Hypothalamus (tissue), 51 donors: ENCODE measurements at regions not wholly inside any gene's neighbourhood (a gene's known extent, or its start where the extent isn't known, plus 50 kb on each side); places are given as distances from the start of the nearest gene placed in this dataset.
"Not testable (repeated sequence)": the region's sequence is repeated elsewhere in the genome, so short reads cannot be mapped to it uniquely, and the experiment has no call there.

Experiments used
- DNase-seq, 51 donors: peaks; one replicate each; lab custom pipeline; 2025; lab: John Stamatoyannopoulos, UW

- no peak for DNase-seq
Observed at GRCh38 chr2:595831-596592, 81.2 kb downstream of the TMEM18 start.

- DNase-seq: no peak
Observed at GRCh38 chr2:595141-595815, 81.9 kb downstream of the TMEM18 start.

- no peak for DNase-seq
Observed at GRCh38 chr2:594297-594949, 82.8 kb downstream of the TMEM18 start.

DNA sequence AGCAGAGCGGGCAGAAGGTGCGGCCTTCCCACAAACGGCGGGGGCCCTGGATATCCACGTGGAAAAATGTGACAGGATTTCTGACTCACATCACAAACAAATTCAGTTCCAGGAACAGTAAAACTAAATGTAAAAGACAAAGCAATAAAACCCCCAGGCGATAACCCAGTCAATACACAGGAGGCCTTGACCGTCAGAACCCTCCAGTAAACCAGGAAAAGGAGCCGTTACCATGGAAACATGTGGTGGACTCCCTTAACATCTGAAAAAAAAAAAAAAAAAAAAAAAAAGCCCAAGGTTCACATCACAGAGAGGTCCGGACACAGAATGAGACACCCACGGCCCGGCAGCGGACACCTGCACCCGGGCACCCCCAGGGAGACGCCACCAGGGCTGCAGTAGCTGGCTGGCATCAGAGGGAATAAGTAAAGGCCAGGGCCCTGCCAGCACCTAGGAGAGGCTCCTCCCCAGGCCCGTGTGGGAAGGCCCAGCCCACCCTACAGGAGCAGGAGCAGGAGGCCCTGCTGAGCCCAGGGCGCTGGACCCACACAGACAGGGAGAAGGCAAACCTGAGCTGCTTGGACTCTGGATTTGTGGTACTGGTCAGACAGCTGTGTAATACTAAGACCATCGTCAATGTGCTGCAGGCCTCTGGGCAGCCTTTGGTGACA lies 83.7 kb downstream of the TMEM18 start:
- DNase-seq: no peak

- no peak for DNase-seq
Observed at GRCh38 chr2:592737-593136, 84.5 kb downstream of the TMEM18 start.

- DNase-seq: no peak
Observed at GRCh38 chr2:590214-591175, 86.7 kb downstream of the TMEM18 start.

DNA sequence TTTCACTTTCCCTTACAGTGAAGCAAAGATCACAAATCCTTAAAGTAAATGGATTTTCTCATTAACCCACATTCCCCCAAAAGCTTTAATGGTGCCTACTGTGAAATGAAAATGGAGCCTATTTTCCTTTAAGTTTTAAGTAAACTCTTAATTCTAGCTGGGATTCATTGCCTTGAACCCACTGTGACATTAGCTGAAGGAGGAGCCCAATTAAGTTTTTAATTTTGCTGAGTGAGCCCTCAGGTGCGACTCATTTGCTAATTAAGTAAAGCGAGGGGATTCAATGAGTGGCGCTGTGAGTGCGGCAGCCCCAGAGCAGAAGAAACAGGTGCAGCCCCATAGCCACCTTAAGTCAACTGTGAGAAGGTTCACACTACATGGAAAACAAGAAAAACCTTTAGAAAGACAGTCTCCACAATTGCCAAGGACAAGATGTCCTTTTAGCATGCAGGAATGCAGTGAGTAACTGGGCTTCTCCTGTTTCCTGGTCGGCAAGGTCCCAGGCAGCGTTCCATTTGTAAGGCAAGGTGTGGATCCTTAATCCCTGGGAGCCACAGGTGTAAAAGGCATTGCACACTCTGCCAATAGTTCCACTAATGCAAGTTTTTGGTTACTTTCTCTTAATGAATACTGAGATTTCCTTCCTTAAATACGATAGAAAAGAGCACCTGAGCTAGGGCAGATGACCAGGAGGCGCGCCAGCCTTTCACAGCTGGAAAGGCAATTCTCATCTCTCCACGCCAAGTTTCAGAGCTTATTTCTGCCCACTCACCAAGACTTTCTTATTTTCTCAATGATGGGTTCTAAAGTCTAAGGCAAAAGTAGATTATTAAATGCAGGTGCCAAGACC lies 87.7 kb downstream of the TMEM18 start:
- DNase-seq: no peak

DNA sequence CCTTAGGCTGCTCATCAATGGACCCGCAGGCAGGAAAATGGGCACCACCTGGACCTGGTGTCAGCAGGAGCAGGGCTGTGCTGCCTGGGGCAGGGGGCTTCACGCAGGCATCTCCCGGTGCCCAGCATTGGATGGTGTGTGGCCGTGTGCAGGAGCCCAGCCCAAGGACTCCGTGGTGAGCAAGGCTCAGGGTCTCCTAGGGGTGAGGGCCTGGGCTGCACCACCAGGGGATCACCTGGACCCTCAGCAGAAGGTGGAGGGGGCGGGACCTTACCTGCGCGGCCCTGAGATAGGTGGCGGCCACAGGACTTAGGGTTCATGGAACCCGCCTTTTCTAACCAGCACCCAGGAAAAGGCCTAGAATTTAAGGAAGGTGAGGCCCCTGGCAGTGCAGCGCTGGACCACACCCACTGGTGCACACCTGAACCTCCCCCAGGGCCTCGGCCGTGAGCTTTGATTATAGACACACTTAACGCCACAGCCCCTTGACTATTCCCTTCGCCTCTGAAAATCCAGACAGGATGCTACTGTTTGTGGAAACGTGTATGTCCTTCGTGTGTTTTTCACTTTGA lies 89.0 kb downstream of the TMEM18 start:
- DNase-seq: no peak

DNA sequence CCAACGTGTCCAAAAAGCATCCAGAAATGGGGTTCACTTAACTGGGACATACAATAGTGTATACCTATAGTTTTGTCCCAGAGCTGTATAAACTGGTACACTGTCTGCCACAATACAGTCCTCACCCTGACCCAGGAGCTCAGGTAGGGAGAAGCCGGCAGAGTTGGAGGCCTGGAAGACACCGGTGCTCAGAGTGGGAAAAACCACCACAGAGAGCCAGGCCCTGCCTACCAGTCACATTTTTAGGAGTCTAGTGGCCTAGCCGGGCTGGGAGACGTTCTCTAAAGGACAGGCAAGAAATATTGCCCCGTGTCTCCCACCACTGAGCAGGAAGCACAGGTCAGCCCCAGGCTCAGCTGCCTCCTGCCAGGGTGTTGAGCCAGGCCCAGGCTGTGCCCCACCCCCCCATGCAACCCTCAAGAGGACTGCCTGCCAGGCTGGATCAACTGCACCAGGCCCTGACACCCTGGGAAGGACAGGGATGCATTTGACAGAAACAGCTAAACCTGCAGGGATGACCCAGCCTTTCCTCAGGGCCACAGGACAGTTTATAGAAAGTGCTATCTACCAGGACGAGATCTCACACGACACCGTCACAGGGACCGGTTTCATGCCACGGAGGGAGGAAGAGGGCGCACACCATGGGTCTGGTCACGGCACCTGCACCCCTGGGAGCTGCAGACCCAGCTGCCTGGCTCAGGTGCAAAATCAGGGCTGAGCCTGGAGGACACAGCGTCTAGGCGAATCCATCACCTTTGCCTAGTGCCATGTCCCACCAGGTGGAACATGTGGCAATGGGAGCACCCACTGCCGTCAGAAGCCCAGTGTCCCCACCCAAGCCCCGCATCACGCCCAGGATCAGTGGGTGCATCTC lies 89.9 kb downstream of the TMEM18 start:
- DNase-seq: no peak

DNA sequence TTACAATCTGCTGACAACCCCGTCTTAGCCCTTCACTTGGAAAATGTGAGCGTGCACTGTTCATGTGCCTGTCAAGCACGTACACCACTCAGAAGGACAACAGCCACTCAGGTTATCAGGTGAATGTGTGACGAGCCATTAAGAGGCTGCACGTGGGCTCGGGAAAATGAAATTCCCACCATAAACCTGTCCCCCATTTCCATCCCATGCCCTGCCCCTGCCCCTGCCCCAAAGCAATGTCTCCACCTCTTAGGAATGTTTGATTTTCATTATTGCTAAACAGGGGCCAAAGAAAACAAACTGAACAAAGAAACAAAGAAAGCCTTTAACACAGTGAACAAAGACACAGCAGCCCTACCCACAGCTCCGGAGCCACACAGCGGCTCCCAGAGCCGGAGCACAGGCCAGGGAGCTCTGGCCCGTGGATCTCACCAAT lies 90.5 kb downstream of the TMEM18 start:
- peak in 3 of 51 donors; percentile 6 to 24 (median 10) for DNase-seq

DNA sequence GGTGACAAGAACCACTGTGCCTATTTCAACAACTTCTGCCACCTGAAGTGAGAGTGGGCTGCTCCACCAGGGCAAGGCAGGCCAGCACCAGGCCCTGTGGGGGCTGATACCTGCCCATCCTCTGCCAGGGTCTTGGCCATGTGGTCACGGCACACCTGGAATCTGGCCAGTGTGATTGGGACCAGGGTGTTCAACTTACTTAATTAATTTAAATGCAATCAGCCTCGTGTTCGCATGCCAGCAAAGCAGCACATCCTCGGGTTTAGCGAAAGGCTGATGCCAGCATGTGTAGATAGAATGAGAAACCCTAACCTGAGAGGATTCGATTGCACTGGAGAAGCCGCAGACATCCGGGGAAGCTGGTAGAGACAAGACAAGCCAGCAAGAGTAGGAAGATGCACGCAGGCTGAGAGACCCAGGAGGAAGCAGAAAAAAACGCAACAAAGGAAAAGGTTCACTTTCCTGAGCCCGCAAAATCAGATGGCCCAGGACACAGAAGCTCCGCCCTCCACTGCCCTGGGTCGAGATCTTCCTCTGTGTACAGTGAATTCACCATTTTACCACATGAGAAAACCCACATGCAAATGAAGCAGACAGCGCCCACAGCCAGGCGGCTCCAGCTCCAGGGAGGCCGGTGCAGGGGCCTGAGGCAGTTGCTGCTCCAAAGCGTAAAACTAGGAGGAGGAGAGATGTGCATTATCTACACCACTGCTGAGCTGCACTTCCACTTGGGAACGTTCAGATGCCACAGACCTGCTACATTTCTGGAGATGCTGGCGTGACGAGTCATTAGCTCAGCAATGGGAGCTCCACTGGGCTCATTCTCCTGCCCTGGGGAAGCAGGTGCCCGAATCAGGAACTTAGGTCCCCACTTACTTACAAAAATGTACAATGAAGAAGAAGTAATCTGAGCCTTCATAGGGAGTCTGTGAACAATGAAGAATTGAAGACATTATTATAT lies 92.1 kb downstream of the TMEM18 start:
- no peak for DNase-seq

- DNase-seq: no peak
Observed at GRCh38 chr2:583666-584065, 93.5 kb downstream of the TMEM18 start.

GRCh38 chr2:582792-583528 lies 94.2 kb downstream of the TMEM18 start:
- no peak for DNase-seq

GRCh38 chr2:582289-582688 lies 94.9 kb downstream of the TMEM18 start:
- DNase-seq: not testable (repeated sequence)

DNA sequence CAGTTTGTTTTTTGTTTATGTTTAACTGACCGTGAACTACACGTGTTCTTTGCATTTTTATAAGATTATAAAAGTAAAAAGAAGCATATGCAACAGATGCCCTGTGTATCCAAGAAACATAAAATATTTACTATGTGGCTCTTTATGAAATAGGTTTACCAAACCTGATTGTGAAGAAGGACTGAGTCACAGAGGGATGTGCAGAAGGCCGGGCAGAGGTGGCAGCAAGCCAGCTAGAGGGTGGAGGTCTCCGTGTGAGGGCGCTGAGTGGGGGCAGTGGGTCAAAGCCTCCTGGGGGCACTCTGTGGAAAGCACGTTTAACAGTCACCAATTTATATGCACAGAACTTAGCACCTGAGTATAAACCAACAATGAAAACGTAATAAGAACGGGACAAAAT lies 97.2 kb downstream of the TMEM18 start:
- no peak for DNase-seq

- DNase-seq: no peak
Observed at GRCh38 chr2:579351-579886, 97.8 kb downstream of the TMEM18 start.
